KMS-11 (cell line): ENCODE measurements at regions not wholly inside any gene's neighbourhood (a gene's known extent, or its start where the extent isn't known, plus 50 kb on each side); places are given as distances from the start of the nearest gene placed in this dataset.

ENCODE experiments used
- H2AFZ ChIP-seq: fragments of 200-600 bp; sonication (generic); 2 replicates; pipeline ENCODE4 v1.6.1; 2016; ENCODE audit warnings: antibody characterized with exemption, mixed run types, low read depth
- H3K27ac ChIP-seq: fragments of 200-600 bp; sonication (generic); 2 replicates; pipeline ENCODE4 v1.6.1; 2016; ENCODE audit warnings: mild to moderate bottlenecking, mixed run types
- H3K27me3 ChIP-seq: fragments of 200-600 bp; sonication (generic); 2 replicates; pipeline ENCODE4 v1.6.1; 2017; ENCODE audit warnings: mild to moderate bottlenecking, low read depth, mixed run types, moderate library complexity; ENCODE audit not compliant: insufficient read depth
- H3K36me3 ChIP-seq: fragments of 200-600 bp; sonication (generic); 2 replicates; pipeline ENCODE4 v1.6.1; 2017; ENCODE audit warnings: mild to moderate bottlenecking, mixed run types; ENCODE audit not compliant: insufficient read depth
- H3K4me1 ChIP-seq: fragments of 200-600 bp; sonication (generic); 2 replicates; pipeline ENCODE4 v1.6.1; 2016; ENCODE audit warnings: mild to moderate bottlenecking, low read depth, mixed run types; ENCODE audit not compliant: poor library complexity, severe bottlenecking
- H3K4me2 ChIP-seq: fragments of 200-600 bp; sonication (generic); 2 replicates; pipeline ENCODE4 v1.7.0; 2016; ENCODE audit warnings: mild to moderate bottlenecking, mixed run types
- H3K4me3 ChIP-seq: fragments of 200-600 bp; sonication (generic); IDR thresholded peaks from 2 replicates; pipeline ENCODE4 v1.6.1; 2017; ENCODE audit warnings: low read depth, low read length, mixed read lengths; ENCODE audit not compliant: insufficient read depth
- H3K79me2 ChIP-seq: fragments of 200-600 bp; sonication (generic); 2 replicates; pipeline ENCODE4 v1.6.1; 2016; ENCODE audit warnings: low read depth, mixed run types; ENCODE audit not compliant: insufficient read depth
- H3K9ac ChIP-seq: fragments of 200-600 bp; sonication (generic); 2 replicates; pipeline ENCODE4 v1.6.1; 2016; ENCODE audit warnings: mild to moderate bottlenecking, mixed run types
- H4K20me1 ChIP-seq: fragments of 200-600 bp; sonication (generic); 2 replicates; pipeline ENCODE4 v1.6.1; 2016; ENCODE audit warnings: mild to moderate bottlenecking, mixed run types; ENCODE audit not compliant: insufficient read depth
- CTCF ChIP-seq: fragments of 200-600 bp; sonication (generic); conservative IDR thresholded peaks from 2 replicates; pipeline ENCODE4 v1.6.1; 2017; ENCODE audit warnings: low read depth, mild to moderate bottlenecking, antibody characterized with exemption, low read length, moderate library complexity, mixed read lengths

- Histone ChIP-seq H2AFZ (no peak overlapping the region), H3K27ac (no peak overlapping the region), H4K20me1 (no peaks in the 10 kb centered on the region)
These were observed 243.6 kb upstream of the CTSO start for GRCh38 chr4:156197216-156197615.

DNA sequence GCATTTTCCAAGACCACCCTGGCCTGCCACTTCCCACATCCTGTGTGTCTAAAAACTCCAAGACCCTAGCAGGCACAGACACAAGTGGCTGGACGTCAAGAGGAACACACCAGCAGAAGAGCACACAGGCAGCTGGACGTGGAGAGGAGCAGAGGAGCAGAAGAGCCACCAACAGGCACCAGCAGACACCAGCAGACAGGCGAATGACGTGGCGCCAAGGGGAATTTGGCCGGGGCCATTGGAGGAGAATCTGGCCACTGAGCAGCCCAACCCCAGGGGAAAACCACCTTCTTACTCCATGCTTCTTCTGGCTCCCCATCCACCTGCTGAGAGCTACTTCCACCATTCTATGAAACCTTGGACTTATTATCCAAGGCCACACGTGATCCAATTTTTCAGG, 243.1 kb upstream of the CTSO start:
- H3K79me2 ChIP-seq = no peaks in the 10 kb centered on the region
- peaks cover 9% of the 10 kb centered on the region for H3K4me1 ChIP-seq
- no peak overlapping the region for H2AFZ ChIP-seq
- no peaks in the 10 kb centered on the region for H4K20me1 ChIP-seq
- no peak for TF ChIP-seq CTCF
- no peak overlapping the region for H3K27ac ChIP-seq
- no peak overlapping the region for H3K4me2 ChIP-seq
- no peak overlapping the region for H3K4me3 ChIP-seq
- no peaks in the 10 kb centered on the region for H3K27me3 ChIP-seq
- H3K9ac ChIP-seq = no peak overlapping the region
- H3K36me3 ChIP-seq = no peaks in the 10 kb centered on the region

More at GRCh38 chr4:156197216-156197615, 243.6 kb upstream of the CTSO start:
- H3K79me2 ChIP-seq = no peaks in the 10 kb centered on the region
- peaks cover 9% of the 10 kb centered on the region for H3K4me1 ChIP-seq
- TF ChIP-seq CTCF = no peak
- no peak overlapping the region for H3K9ac ChIP-seq
- H3K4me2 ChIP-seq = no peak overlapping the region
- no peaks in the 10 kb centered on the region for H3K27me3 ChIP-seq
- H3K4me3 ChIP-seq = no peak overlapping the region
- no peaks in the 10 kb centered on the region for H3K36me3 ChIP-seq

GRCh38 chr4:156195914-156196313, 242.2 kb upstream of the CTSO start:
- Histone ChIP-seq H3K79me2 (no peaks in the 10 kb centered on the region), H2AFZ (no peak overlapping the region), H3K4me2 (no peak overlapping the region), H4K20me1 (no peaks in the 10 kb centered on the region), H3K9ac (no peak overlapping the region), H3K27me3 (no peaks in the 10 kb centered on the region), H3K4me1 (peaks cover 5% of the 10 kb centered on the region), H3K27ac (no peak overlapping the region), H3K36me3 (no peaks in the 10 kb centered on the region), H3K4me3 (no peak overlapping the region)
- TF ChIP-seq CTCF = no peak

DNA sequence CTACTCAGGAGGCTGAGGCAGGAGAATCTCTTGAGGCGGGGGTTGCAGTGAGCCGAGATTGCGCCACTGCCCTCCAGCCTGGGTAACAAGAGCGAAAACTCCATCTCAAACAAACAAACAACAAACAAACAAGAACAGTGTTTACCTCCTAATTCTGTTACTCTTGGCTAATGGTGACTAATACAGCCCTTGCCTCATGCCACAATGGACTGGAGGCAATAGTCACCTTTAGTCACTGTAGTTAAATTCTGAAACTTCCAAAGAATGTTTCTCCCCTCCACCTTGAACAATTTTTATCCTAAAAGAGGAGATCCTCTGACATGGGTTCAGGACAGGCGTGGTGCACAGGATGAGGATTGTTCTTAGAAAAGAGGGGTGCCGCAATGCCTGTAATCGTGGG, 241.2 kb upstream of the CTSO start:
- no peak overlapping the region for H3K4me3 ChIP-seq
- H2AFZ ChIP-seq = no peak overlapping the region
- H3K4me1 ChIP-seq = peaks cover 3% of the 10 kb centered on the region
- H3K27ac ChIP-seq = no peak overlapping the region
- H4K20me1 ChIP-seq = no peaks in the 10 kb centered on the region
- no peaks in the 10 kb centered on the region for H3K27me3 ChIP-seq
- no peak overlapping the region for H3K4me2 ChIP-seq
- no peaks in the 10 kb centered on the region for H3K36me3 ChIP-seq
- H3K9ac ChIP-seq = no peak overlapping the region
- no peak for TF ChIP-seq CTCF
- no peaks in the 10 kb centered on the region for H3K79me2 ChIP-seq
